ENCODE measurements at regions not wholly inside any gene's neighbourhood (a gene's known extent, or its start where the extent isn't known, plus 50 kb on each side); places are given as distances from the start of the nearest gene placed in this dataset.

- Histone ChIP-seq H3K4me2 (ENCODE audit: insufficient read depth in 1 of 2, low read depth in 2 of 2, low read length in 2 of 2) (0 out of 4 replicates have a peak overlapping the region, but pooled peaks of 1 of the 2 experiments have one; percentile 0), H3K23ac (ENCODE audit: insufficient read length) (no peak overlapping the region), H3K56ac (replicated peaks; ENCODE audit: insufficient read length, low read depth, low read length) (no peak overlapping the region), H2BK20ac (ENCODE audit: low read length) (no peak overlapping the region), H2BK120ac (replicated peaks; ENCODE audit: low read depth, low read length) (no peak overlapping the region), H2BK15ac (ENCODE audit: low read length) (no peak overlapping the region), H2BK5ac (ENCODE audit: low read depth, low read length) (no peak overlapping the region), H4K8ac (ENCODE audit: extremely low read depth, insufficient read depth, low read length) (no peak overlapping the region), H3K4me3 (ENCODE audit: extremely low read depth in 1 of 4, insufficient read depth in 2 of 4, low read depth in 3 of 4, low read length in 4 of 4) (no peak overlapping the region; a peak in 1 of 8 replicates), H3K23me2 (ENCODE audit: low read depth, low read length) (no peaks in the 10 kb centered on the region), H3K27ac (ENCODE audit: low read depth, low read length) (no peak overlapping the region), H4K5ac (ENCODE audit: insufficient read length, low read depth, low read length) (peak overlapping the region; percentile 83), H3K14ac (ENCODE audit: insufficient read length) (no peak overlapping the region), H2AK5ac (ENCODE audit: low read depth, low read length) (no peak overlapping the region), H2AFZ (ENCODE audit: low read length) (no peak overlapping the region), H3K4me1 (replicated peaks in 1 of 4; ENCODE audit: control insufficient read depth in 3 of 4, insufficient read depth in 4 of 4, low read length in 3 of 4) (peaks cover 0 to 7% (median 0%) of the 10 kb centered on the region in 4 experiments; a peak in 2 of 7 replicates), H3K4ac (replicated peaks; ENCODE audit: insufficient read length, low read depth, low read length) (no peak overlapping the region), H3K79me1 (ENCODE audit: low read depth, low read length) (no peaks in the 10 kb centered on the region), H3K18ac (ENCODE audit: extremely low read depth, low read length) (no peak overlapping the region; the same call in 1 of the 2 replicates), H4K20me1 (replicated peaks in 1 of 2; ENCODE audit: control insufficient read depth in 1 of 2, insufficient read depth in 2 of 2, low read length in 2 of 2) (no peaks in the 10 kb centered on the region), H3K36me3 (ENCODE audit: control insufficient read depth in 2 of 4, insufficient read depth in 4 of 4, low read length in 3 of 4) (no peaks in the 10 kb centered on the region), H2BK12ac (ENCODE audit: low read depth, low read length) (no peak overlapping the region), H3K9ac (replicated peaks in 1 of 4; ENCODE audit: extremely low read depth in 1 of 4, low read depth in 3 of 4, low read length in 3 of 4) (no peak overlapping the region), H3K27me3 (replicated peaks in 1 of 4; ENCODE audit: control insufficient read depth in 3 of 4, extremely low read depth in 1 of 4, insufficient read depth in 3 of 4, low read length in 3 of 4) (no peaks in the 10 kb centered on the region), H3K79me2 (ENCODE audit: control insufficient read depth in 1 of 2, insufficient read depth in 2 of 2, low read length in 2 of 2) (no peaks in the 10 kb centered on the region), H3K9me3 (ENCODE audit: insufficient read depth in 2 of 2, low read depth in 1 of 2, low read length in 1 of 2) (no peaks in the 10 kb centered on the region), H4K91ac (replicated peaks; ENCODE audit: insufficient read length, low read length) (no peak overlapping the region)
- FAIRE-seq: no peak
- TF ChIP-seq BRCA1 (IDR thresholded peaks at IDR 0.05; ENCODE audit: low read depth, low read length) (no peak), RBBP5 (IDR thresholded peaks at IDR 0.05; ENCODE audit: borderline replicate concordance, low read depth, low read length) (no peak)
- ChIA-PET CTCF (ENCODE audit: partially characterized antibody) (interaction anchor here (0.6 kb wide), 2 partner anchors 53 to 643 kb away, joined by 3 to 4 read pairs; no protein-coding TSS in a partner anchor), POLR2A (ENCODE audit: partially characterized antibody) (no interaction called here)
- DNase-seq (ENCODE audit: low read depth in 1 of 2, low spot score in 2 of 2): no peak
These were observed 64.8 kb upstream of the CDH19 start for GRCh38 chr18:66668706-66669105.

Measured in H1 (cell line).